Colonic mucosa (tissue), 4 donors: ENCODE measurements at regions not wholly inside any gene's neighbourhood (a gene's known extent, or its start where the extent isn't known, plus 50 kb on each side); places are given as distances from the start of the nearest gene placed in this dataset.

Source experiments
- DNase-seq: peaks from one replicate; pipeline ENCODE4 v3.0.0-alpha.2; 2020
- H3K27ac ChIP-seq: fragments of 200-600 bp; one replicate; pipeline ENCODE4 v1.8.0; 2021
- H3K27me3 ChIP-seq: fragments of 200-600 bp; one replicate; pipeline ENCODE4 v1.8.0; 2021
- H3K36me3 ChIP-seq: fragments of 200-600 bp; one replicate; pipeline ENCODE4 v1.8.0; 2021
- H3K4me1 ChIP-seq: fragments of 200-600 bp; one replicate; pipeline ENCODE4 v1.8.0; 2021; ENCODE audit warnings: mild to moderate bottlenecking
- H3K4me3 ChIP-seq: fragments of 200-600 bp; one replicate; pipeline ENCODE4 v1.8.0; 2021
- H3K9ac ChIP-seq, 2 donors: one replicate each; pipeline ENCODE4 v1.7.0; 2013; ENCODE audit warnings: control low read depth in 2 of 2, low read depth in 2 of 2, low read length in 2 of 2
- H3K9me3 ChIP-seq: fragments of 200-600 bp; one replicate; pipeline ENCODE4 v1.8.0; 2021
- CTCF ChIP-seq: fragments of 200-600 bp; IDR thresholded peaks from one replicate; pipeline ENCODE4 v1.8.0; 2022; ENCODE audit warnings: antibody characterized with exemption, mild to moderate bottlenecking
- intact Hi-C: fragments of 100-400 bp; cut with DNase I; formaldehyde crosslinking; loops from one replicate; pipeline ENCODE4 v1.14.1; 2022
- donor health status: healthy.
- donor health status: DM: no; HTN: no; CAD: no.
- donor health status: DM: no; HTN: no; CAD: no.

- Histone ChIP-seq H3K4me3 (no peak overlapping the region), H3K27me3 (no peaks in the 10 kb centered on the region), H3K9ac (no peak overlapping the region), H3K9me3 (no peaks in the 10 kb centered on the region), H3K36me3 (no peaks in the 10 kb centered on the region), H3K4me1 (no peaks in the 10 kb centered on the region), H3K27ac (no peak overlapping the region)
- intact Hi-C loops: no loop called here
- no peak for TF ChIP-seq CTCF
- DNase-seq: no peak
These were observed 274.5 kb upstream of the FMR1 start for GRCh38 chrX:147637190-147637589.

DNA sequence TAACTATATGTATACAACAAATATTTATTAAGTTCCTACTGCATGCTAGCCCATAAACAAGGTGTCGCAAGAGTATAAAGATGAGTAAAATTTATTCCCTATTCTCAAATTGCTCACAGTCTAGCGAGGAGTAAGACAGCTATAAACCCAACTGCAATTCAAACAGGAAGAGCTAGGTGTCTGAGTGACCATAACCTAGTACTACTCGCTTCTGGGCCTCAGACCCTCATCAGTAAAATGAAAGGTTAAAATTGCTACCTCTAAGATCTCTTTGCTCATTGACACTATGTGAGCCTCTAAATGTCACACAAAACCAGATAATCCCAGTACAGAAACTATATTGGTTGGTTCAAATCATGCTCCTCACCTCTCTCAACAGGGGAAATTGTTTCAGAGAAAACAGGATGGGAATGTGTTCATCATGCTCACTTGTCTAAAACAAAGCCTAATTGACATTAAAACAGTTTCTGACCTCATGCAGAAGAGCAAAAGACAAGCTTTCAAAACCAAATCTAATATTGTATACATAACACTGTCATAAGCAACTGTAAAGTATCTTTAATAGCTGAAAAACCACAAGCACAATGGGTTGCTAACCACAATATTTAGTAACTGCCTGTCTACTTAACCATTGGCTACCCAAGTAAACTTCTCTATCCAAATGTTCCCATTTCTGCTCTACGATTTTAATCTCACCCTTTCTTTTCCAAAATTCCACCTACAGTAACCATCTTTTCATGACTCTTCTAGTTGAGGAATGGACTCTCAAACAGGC, 264.6 kb upstream of the FMR1 start:
- Histone ChIP-seq H3K27ac (no peak overlapping the region), H3K9me3 (no peaks in the 10 kb centered on the region), H3K4me3 (no peak overlapping the region), H3K4me1 (no peaks in the 10 kb centered on the region), H3K27me3 (no peaks in the 10 kb centered on the region), H3K36me3 (no peaks in the 10 kb centered on the region), H3K9ac (no peak overlapping the region)
- no peak for TF ChIP-seq CTCF
- intact Hi-C loops: no loop called here
- DNase-seq: no peak

GRCh38 chrX:147675819-147676218, 235.9 kb upstream of the FMR1 start:
- intact Hi-C loops: no loop called here
- H3K4me3 ChIP-seq: no peak overlapping the region
- DNase-seq: no peak
- H3K36me3 ChIP-seq: no peaks in the 10 kb centered on the region
- no peak overlapping the region for H3K27ac ChIP-seq
- H3K27me3 ChIP-seq: no peaks in the 10 kb centered on the region
- H3K9ac ChIP-seq: no peak overlapping the region
- no peaks in the 10 kb centered on the region for H3K4me1 ChIP-seq
- H3K9me3 ChIP-seq: no peaks in the 10 kb centered on the region
- no peak for TF ChIP-seq CTCF

- Histone ChIP-seq H3K4me3 (no peak overlapping the region), H3K4me1 (no peaks in the 10 kb centered on the region), H3K36me3 (no peaks in the 10 kb centered on the region), H3K27me3 (no peaks in the 10 kb centered on the region), H3K27ac (no peak overlapping the region), H3K9ac (no peak overlapping the region), H3K9me3 (no peaks in the 10 kb centered on the region)
- TF ChIP-seq CTCF: no peak
- DNase-seq: no peak
- intact Hi-C loops: no loop called here
These were observed 232.2 kb upstream of the FMR1 start for GRCh38 chrX:147679356-147680005.

GRCh38 chrX:147680251-147680650, 231.5 kb upstream of the FMR1 start:
- no peak for DNase-seq
- H3K27me3 ChIP-seq: no peaks in the 10 kb centered on the region
- no peaks in the 10 kb centered on the region for H3K36me3 ChIP-seq
- no peak overlapping the region for H3K9ac ChIP-seq
- H3K9me3 ChIP-seq: no peaks in the 10 kb centered on the region
- H3K4me3 ChIP-seq: no peak overlapping the region
- intact Hi-C loops: no loop called here
- no peaks in the 10 kb centered on the region for H3K4me1 ChIP-seq
- no peak for TF ChIP-seq CTCF
- no peak overlapping the region for H3K27ac ChIP-seq
